PC-3 (cell line): ENCODE measurements at regions not wholly inside any gene's neighbourhood (a gene's known extent, or its start where the extent isn't known, plus 50 kb on each side); places are given as distances from the start of the nearest gene placed in this dataset.
"Not testable (repeated sequence)": the region's sequence is repeated elsewhere in the genome, so short reads cannot be mapped to it uniquely, and the experiment has no call there.

Source experiments
- EZH2 ChIP-seq: fragments of 300-600 bp; sonication (generic); IDR thresholded peaks from one replicate; pipeline ENCODE4 v1.6.1; 2017; ENCODE audit warnings: antibody characterized with exemption, mild to moderate bottlenecking, low read length; ENCODE audit not compliant: unreplicated experiment
- EZH2phosphoT487 ChIP-seq: fragments of 300-600 bp; sonication (generic); IDR thresholded peaks from 2 replicates; pipeline ENCODE4 v1.6.1; 2018; ENCODE audit warnings: mild to moderate bottlenecking, antibody characterized with exemption, low read length, borderline replicate concordance
- TF ChIP-seq, protein P1 (sequence below): fragments of 300-600 bp; sonication (generic); conservative IDR thresholded peaks from 2 replicates; pipeline ENCODE4 v1.5.1; 2017; ENCODE audit warnings: antibody characterized with exemption, low read depth, mild to moderate bottlenecking, low read length

DNA sequence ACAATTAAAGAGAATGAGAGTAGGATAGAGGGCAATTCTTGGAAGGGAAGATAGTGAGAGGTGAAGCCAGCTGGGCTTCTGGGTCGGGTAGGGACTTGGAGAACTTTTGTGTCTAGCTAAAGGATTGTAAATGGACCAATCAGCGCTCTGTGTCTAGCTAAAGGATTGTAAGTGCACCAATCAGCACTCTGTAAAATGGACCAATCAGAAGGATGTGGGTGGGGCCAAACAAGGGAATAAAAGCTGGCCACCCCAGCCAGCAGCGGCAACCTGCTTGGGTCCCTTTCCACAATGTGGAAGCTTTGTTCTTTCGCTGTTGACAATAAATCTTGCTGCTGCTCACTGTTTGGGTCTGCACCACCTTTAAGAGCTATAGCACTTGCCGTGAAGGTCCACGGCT lies 384.0 kb downstream of the AEBP2 start:
- TF ChIP-seq, protein P1, sequence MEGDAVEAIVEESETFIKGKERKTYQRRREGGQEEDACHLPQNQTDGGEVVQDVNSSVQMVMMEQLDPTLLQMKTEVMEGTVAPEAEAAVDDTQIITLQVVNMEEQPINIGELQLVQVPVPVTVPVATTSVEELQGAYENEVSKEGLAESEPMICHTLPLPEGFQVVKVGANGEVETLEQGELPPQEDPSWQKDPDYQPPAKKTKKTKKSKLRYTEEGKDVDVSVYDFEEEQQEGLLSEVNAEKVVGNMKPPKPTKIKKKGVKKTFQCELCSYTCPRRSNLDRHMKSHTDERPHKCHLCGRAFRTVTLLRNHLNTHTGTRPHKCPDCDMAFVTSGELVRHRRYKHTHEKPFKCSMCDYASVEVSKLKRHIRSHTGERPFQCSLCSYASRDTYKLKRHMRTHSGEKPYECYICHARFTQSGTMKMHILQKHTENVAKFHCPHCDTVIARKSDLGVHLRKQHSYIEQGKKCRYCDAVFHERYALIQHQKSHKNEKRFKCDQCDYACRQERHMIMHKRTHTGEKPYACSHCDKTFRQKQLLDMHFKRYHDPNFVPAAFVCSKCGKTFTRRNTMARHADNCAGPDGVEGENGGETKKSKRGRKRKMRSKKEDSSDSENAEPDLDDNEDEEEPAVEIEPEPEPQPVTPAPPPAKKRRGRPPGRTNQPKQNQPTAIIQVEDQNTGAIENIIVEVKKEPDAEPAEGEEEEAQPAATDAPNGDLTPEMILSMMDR, result not testable (repeated sequence)
- TF ChIP-seq EZH2, EZH2phosphoT487: not testable (repeated sequence)
